Activated CD4-positive, alpha-beta memory T cell treated with anti-CD3 and anti-CD28 coated beads, Interleukin-2, amount 10 ng/mL, durations not matched to agents 7 days and 5 days (primary cell): ENCODE measurements at regions not wholly inside any gene's neighbourhood (a gene's known extent, or its start where the extent isn't known, plus 50 kb on each side); places are given as distances from the start of the nearest gene placed in this dataset.
"Not testable (repeated sequence)": the region's sequence is repeated elsewhere in the genome, so short reads cannot be mapped to it uniquely, and the experiment has no call there.

Experiments
- CTCF ChIA-PET: fragments of 350-600 bp; sonication (Branson Sonifier 250); formaldehyde crosslinking; loops from one replicate; lab custom pipeline; 2021; ENCODE audit warnings: antibody characterized with exemption, inconsistent platforms; lab: Charles Lee
- POLR2A ChIA-PET: fragments of 350-600 bp; sonication (Branson Sonifier 250); formaldehyde crosslinking; loops from one replicate; lab custom pipeline; 2021; ENCODE audit warnings: antibody characterized with exemption; lab: Charles Lee
- DNase-seq: peaks from one replicate; pipeline ENCODE4 v3.0.0-alpha.2; 2020
- H3K27ac Mint-ChIP-seq: one replicate; pipeline ENCODE4 v1.8.0; 2021; ENCODE audit warnings: mild to moderate bottlenecking, mixed read lengths
- H3K27me3 Mint-ChIP-seq: one replicate; pipeline ENCODE4 v1.8.0; 2021; ENCODE audit warnings: mixed read lengths
- H3K36me3 Mint-ChIP-seq: one replicate; pipeline ENCODE4 v1.8.0; 2021; ENCODE audit warnings: low read depth, mixed read lengths
- H3K4me1 Mint-ChIP-seq: one replicate; pipeline ENCODE4 v1.8.0; 2021; ENCODE audit warnings: mixed read lengths
- H3K4me3 Mint-ChIP-seq: one replicate; pipeline ENCODE4 v1.8.0; 2021; ENCODE audit warnings: mild to moderate bottlenecking, mixed read lengths
- H3K9me3 Mint-ChIP-seq: one replicate; pipeline ENCODE4 v1.8.0; 2021; ENCODE audit warnings: mixed read lengths

DNA sequence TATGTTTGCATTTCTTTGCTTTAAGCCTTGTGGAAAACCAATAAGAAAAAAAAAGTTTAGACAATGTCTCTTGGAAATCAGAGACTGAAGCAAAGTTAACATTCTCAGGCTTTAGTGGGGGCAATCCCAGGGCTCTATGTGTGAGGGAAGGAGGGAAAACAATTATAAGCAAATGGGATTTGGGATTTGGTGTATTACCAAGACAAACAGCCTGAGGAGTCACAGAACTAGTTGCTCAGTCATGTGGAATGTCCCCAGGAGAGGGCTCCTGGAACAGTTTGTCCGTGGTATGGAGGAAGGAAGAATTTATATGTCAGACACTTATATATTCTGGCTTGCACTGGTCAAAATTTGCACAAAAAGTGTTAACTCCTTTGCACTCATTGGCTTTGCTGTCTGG is 562.9 kb upstream of the TPK1 start:
- Mint-ChIP-seq H3K4me3 (no peak overlapping the region), H3K27me3 (no peaks in the 10 kb centered on the region), H3K27ac (no peak overlapping the region), H3K9me3 (peaks cover 3% of the 10 kb centered on the region), H3K36me3 (no peaks in the 10 kb centered on the region), H3K4me1 (no peaks in the 10 kb centered on the region)
- ChIA-PET CTCF (no interaction called here), POLR2A (no interaction called here)
- no peak for DNase-seq

DNA sequence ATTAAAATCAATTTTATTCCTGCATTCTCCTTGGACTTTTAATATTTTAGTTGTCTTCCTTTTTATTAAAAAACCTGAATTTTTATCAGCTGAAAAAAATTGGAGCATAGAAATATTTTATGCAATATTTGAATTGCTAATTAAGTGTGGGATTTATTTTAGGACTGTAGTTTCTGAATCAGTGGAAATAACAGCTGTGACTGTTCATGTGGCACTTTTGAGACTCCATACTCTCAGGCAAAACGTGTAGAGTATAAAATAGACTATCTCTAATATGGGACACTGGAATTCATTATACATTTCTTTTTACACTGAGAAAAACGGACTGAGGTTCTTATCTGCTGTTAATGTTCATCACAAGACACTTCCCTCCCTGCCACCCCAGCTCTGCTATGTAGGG is 558.3 kb upstream of the TPK1 start:
- Mint-ChIP-seq H3K27ac (no peak overlapping the region), H3K4me3 (no peak overlapping the region), H3K9me3 (peaks cover 3% of the 10 kb centered on the region), H3K27me3 (no peaks in the 10 kb centered on the region), H3K36me3 (no peaks in the 10 kb centered on the region), H3K4me1 (no peaks in the 10 kb centered on the region)
- ChIA-PET CTCF (no interaction called here), POLR2A (no interaction called here)
- DNase-seq, result no peak

DNA sequence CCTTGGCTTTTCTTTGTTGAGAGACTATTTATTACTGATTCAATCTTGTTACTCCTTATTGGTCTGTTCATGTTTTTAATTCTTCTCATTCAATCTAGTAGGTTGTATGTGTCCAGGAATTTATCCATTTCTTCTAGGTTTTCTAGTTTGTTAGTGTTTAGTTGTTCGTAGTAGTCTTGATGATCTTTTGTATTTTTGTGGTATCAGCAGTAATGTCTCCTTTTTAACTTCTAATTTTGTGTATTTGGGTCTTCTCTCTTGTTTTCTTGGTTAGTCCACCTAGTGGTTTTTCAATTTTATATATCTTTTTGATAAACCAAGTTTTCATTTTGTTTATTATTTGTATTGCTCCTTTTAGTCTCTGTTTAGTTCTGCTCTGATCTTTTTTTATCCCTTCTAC is 546.9 kb upstream of the TPK1 start:
- Mint-ChIP-seq H3K36me3 (no peaks in the 10 kb centered on the region), H3K27ac (no peak overlapping the region), H3K4me3 (no peak overlapping the region), H3K4me1 (no peaks in the 10 kb centered on the region), H3K9me3 (peaks cover 10% of the 10 kb centered on the region), H3K27me3 (no peaks in the 10 kb centered on the region)
- CTCF ChIA-PET, result no interaction called here
- DNase-seq, result no peak
- POLR2A ChIA-PET, result no interaction called here

DNA sequence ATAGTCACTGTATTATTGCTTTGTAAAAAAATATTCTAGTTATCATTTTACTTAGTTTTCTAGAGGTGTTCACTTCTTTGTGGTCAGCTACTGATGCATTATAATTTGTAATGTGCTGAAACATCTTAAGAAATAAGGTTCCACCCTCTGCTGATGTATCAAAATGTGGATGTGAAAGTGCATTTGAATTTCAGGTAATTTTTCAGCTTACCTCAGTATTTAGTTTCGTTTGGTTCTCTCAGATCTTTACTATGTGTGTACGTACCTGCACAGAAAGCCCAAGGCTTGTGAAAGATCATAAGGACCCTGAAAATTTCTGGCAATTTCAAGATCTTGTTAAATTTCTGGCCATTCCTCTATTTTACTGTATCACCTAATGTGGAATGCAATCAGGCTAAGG is 542.3 kb upstream of the TPK1 start:
- Mint-ChIP-seq H3K9me3 (no peaks in the 10 kb centered on the region), H3K4me1 (no peaks in the 10 kb centered on the region), H3K27me3 (no peaks in the 10 kb centered on the region), H3K4me3 (no peak overlapping the region), H3K27ac (no peak overlapping the region), H3K36me3 (no peaks in the 10 kb centered on the region)
- ChIA-PET CTCF (no interaction called here), POLR2A (no interaction called here)
- no peak for DNase-seq

DNA sequence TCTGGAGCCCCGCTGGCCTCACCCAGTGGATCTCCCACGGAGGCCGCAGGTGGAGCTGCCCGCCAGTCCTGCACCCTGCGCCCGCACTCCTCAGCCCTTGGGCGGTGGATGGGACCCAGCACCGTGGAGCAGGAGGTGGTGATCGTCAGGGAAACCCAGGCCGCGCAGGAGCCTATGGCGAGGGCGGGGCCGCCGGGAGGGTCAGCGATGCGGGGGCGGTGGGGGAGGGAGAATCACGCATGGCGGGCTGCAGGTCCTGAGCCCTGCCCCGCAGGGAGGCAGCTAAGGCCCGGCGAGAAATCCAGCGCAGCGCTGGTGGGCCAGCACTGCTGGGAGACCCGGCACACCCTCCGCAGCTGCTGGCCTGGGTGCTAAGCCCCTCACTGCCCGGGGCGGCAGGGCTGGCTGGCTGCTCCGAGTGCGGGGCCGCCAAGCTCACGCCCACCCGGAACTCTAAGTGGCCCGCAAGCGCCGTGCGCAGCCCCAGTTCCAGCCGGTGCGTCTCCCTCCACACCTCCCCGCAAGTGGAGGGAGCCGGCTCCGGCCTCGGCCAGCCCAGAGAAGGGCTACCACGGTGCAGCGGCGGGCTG is 524.8 kb upstream of the TPK1 start:
- H3K36me3 Mint-ChIP-seq, result no peaks in the 10 kb centered on the region
- ChIA-PET POLR2A (no interaction called here), CTCF (no interaction called here)
- H3K27ac Mint-ChIP-seq, result no peak overlapping the region
- H3K4me3 Mint-ChIP-seq, result no peak overlapping the region
- no peaks in the 10 kb centered on the region for H3K4me1 Mint-ChIP-seq
- no peak for DNase-seq
- no peaks in the 10 kb centered on the region for H3K27me3 Mint-ChIP-seq
- peaks cover 12% of the 10 kb centered on the region for H3K9me3 Mint-ChIP-seq

DNA sequence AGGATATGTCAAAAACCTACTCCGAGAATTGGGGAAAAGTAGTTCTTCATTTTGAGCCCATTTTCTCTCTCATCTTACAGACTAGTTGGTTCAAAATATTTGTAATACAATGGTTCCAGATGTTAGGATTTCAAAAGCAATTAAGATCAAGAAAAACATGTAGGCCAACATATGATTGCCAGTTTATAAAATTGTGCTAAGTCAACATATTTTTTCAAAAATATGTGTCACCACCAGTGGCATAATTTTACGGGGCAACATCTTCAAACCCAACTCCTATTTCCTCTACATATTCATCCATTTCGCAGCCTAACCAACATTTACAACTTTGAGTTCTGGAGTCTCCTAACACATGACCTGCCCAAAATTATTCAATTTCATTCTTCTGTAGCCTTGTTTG is 514.5 kb upstream of the TPK1 start:
- ChIA-PET CTCF (no interaction called here), POLR2A (no interaction called here)
- no peak overlapping the region for H3K4me3 Mint-ChIP-seq

DNA sequence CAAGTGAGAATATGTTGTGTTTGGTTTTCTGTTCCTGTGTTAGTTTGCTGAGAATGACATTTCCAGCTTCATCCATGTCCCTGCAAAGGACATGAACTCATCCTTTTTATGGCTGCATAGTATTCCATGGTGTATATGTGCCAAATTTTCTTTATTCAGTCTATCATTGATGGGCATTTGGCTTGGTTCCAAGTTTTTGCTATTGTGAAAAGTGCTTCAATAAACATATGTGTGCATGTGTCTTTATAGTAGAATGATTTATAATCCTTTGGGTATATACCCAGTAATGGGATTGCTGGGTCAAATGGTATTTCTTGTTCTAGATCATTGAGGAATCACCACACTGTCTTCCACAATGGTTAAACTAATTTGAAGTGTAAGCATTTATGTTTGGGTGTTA is 513.6 kb upstream of the TPK1 start:
- not testable (repeated sequence) for H3K4me1 Mint-ChIP-seq, DNase-seq

More for the DNA sequence above, 514.5 kb upstream of the TPK1 start:
- peaks cover 6% of the 10 kb centered on the region for H3K9me3 Mint-ChIP-seq
- no peaks in the 10 kb centered on the region for H3K36me3 Mint-ChIP-seq
- H3K27ac Mint-ChIP-seq, result no peak overlapping the region
- H3K27me3 Mint-ChIP-seq, result no peaks in the 10 kb centered on the region
- no peaks in the 10 kb centered on the region for H3K4me1 Mint-ChIP-seq
- no peak for DNase-seq

DNA sequence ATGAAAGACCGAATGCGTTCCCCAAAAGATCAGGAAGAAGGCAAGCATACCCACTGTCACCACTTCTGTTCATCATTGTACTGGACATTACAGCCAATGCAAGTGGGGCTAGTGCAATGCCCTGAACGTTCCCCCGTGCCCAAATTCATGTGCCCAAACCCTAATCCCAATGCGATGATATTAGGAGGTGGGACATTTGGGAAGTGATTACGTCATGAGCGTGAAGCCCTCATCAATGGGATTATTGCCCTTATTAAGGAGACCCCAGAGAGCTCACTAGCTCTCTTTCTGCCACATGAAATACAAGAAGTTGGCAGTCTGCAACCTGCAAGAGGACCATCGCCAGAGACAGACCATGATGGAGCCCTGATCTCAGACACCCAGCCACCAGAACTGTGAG is 511.4 kb upstream of the TPK1 start:
- H3K27me3 Mint-ChIP-seq, result no peaks in the 10 kb centered on the region
- H3K4me1 Mint-ChIP-seq, result no peaks in the 10 kb centered on the region
- no peak overlapping the region for H3K4me3 Mint-ChIP-seq
- CTCF ChIA-PET, result no interaction called here
- DNase-seq, result no peak
- peaks cover 6% of the 10 kb centered on the region for H3K9me3 Mint-ChIP-seq
- POLR2A ChIA-PET, result no interaction called here
- no peak overlapping the region for H3K27ac Mint-ChIP-seq
- no peaks in the 10 kb centered on the region for H3K36me3 Mint-ChIP-seq

More for the DNA sequence above, 513.6 kb upstream of the TPK1 start:
- CTCF ChIA-PET, H3K9me3 Mint-ChIP-seq, H3K27me3 Mint-ChIP-seq, H3K27ac Mint-ChIP-seq, POLR2A ChIA-PET, H3K36me3 Mint-ChIP-seq, H3K4me3 Mint-ChIP-seq: not testable (repeated sequence)

DNA sequence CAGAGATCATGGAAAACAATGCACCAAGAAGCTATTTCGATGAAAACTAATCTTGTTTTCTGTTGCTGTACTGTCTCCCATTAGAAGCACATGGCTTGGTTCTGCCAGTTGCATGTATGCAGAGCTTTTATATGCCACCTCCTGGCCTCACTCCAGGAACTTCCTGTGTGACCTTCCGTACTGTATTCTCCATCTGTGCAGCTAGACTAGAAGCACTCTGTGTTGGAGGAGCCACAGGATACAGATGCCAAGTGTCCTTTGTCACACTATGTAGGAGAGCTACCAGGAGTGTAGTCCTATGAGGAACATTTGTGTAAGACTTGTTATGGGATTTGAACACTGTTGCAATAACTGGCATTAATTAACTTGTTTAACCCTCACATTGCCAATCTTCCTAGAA is 503.5 kb upstream of the TPK1 start:
- Mint-ChIP-seq H3K9me3 (peaks cover 19% of the 10 kb centered on the region), H3K4me3 (no peak overlapping the region), H3K4me1 (no peaks in the 10 kb centered on the region), H3K27me3 (no peaks in the 10 kb centered on the region), H3K27ac (no peak overlapping the region), H3K36me3 (no peaks in the 10 kb centered on the region)
- DNase-seq, result no peak
- CTCF ChIA-PET, result no interaction called here
- POLR2A ChIA-PET, result no interaction called here

DNA sequence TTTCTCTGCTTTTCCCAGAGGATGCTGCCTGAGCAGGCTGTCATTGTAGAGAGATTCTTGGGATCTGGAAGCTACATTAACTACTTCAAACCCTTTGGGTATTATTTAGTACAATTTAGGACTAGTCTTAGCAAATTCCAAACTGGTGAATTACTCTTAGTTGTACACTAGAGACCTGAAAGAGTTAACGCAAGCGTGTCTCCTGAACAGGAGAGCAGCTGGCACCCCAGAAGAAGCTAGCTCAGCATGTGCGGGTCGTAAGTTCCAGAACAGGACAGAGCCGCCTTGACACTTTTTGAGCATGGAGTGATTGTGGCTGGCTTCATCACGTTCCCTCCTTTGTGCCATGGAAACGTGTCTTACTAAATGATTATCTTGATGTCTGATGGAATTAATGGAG is 495.7 kb upstream of the TPK1 start:
- ChIA-PET POLR2A (no interaction called here), CTCF (no interaction called here)
- Mint-ChIP-seq H3K4me1 (no peaks in the 10 kb centered on the region), H3K27ac (no peak overlapping the region), H3K27me3 (no peaks in the 10 kb centered on the region), H3K36me3 (no peaks in the 10 kb centered on the region), H3K9me3 (peaks cover 6% of the 10 kb centered on the region), H3K4me3 (no peak overlapping the region)
- DNase-seq, result no peak

DNA sequence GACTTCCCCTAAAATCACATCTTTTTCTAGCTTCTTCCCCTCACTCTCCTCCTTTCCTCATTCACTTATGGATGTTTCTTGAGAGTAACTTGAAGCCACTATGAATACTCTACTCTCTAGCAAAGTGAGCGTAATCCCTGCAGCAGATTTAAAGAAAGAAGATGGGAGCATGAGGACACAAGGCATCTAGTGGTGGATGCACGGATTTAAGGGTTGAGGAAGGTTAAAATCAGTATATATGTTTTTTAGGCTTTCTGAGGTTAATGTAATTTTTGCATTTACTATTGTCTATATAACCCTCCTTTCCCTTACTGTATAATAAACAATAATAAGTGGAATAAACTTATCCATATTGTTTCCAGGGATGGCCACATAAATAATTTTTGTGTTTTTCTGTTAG is 495.2 kb upstream of the TPK1 start:
- no peaks in the 10 kb centered on the region for H3K36me3 Mint-ChIP-seq
- ChIA-PET POLR2A (no interaction called here), CTCF (no interaction called here)
- no peak overlapping the region for H3K4me3 Mint-ChIP-seq
- H3K27me3 Mint-ChIP-seq, result no peaks in the 10 kb centered on the region
- no peak for DNase-seq
- no peaks in the 10 kb centered on the region for H3K4me1 Mint-ChIP-seq
- H3K27ac Mint-ChIP-seq, result no peak overlapping the region
- H3K9me3 Mint-ChIP-seq, result peaks cover 6% of the 10 kb centered on the region

DNA sequence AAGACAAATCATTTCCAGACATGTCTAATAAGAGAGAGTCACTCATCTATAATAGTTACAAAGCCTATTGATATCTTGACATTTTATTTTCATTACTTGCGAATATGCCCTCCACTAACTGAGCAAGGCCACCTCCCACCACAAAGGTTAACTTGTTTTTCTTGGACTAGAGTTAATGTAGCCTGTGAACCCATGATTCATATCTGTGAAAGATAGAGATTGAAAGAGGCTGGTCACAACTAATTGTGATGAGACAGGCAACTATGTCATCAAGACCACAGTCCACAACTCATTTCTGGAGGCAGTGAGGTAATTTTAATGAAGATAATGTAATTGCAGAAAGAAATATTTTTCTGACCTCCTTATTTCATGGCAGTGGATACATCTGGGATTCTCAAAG is 491.8 kb upstream of the TPK1 start:
- no peak for DNase-seq
- no peaks in the 10 kb centered on the region for H3K36me3 Mint-ChIP-seq
- ChIA-PET CTCF (no interaction called here), POLR2A (no interaction called here)
- H3K27me3 Mint-ChIP-seq, result no peaks in the 10 kb centered on the region
- no peak overlapping the region for H3K4me3 Mint-ChIP-seq
- peaks cover 3% of the 10 kb centered on the region for H3K9me3 Mint-ChIP-seq
- H3K27ac Mint-ChIP-seq, result no peak overlapping the region
- no peaks in the 10 kb centered on the region for H3K4me1 Mint-ChIP-seq

DNA sequence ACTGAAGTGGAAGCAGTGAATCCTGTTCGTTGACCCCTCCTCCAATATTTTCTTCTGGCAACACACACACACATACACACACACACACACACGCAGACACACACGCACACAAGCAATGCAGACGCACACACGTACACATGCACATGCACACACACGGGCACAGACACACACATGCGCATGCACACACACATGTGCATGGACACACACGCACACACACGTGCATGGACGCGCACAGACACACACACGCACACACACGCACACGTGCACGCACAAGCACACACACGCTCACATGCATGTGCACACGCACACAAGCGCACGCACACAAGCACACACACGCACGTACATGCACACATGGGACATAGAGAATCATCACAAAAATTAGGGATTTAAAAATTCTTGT is 488.2 kb upstream of the TPK1 start:
- ChIA-PET CTCF (no interaction called here), POLR2A (no interaction called here)
- no peak overlapping the region for H3K4me3 Mint-ChIP-seq
- no peaks in the 10 kb centered on the region for H3K4me1 Mint-ChIP-seq
- no peak overlapping the region for H3K27ac Mint-ChIP-seq
- no peak for DNase-seq
- no peaks in the 10 kb centered on the region for H3K27me3 Mint-ChIP-seq
- H3K36me3 Mint-ChIP-seq, result no peaks in the 10 kb centered on the region
- H3K9me3 Mint-ChIP-seq, result peaks cover 3% of the 10 kb centered on the region

DNA sequence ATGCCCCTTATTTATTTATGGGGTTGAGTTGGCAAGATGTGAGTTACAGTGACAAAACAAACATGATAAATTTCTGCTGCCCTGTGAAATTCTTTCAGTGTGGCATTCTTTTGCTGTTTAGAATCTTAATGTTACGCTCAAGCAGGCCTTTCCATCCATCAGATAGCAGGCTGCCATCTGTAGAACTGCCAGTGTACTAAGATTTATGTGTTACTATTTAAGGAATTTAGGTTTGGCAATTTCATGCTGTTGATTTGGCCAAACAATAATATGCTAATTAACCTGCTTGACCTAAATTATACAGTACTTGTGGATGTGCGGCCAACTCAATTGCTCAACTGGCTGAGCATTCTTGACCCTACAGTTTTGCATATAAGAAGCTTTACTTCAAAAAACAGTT is 477.7 kb upstream of the TPK1 start:
- Mint-ChIP-seq H3K4me3 (no peak overlapping the region), H3K4me1 (no peaks in the 10 kb centered on the region), H3K27me3 (no peaks in the 10 kb centered on the region), H3K9me3 (no peaks in the 10 kb centered on the region), H3K27ac (no peak overlapping the region), H3K36me3 (no peaks in the 10 kb centered on the region)
- POLR2A ChIA-PET, result interaction anchor here (0.6 kb wide), 1 partner anchor 32 kb away, joined by 3 read pairs; no protein-coding TSS in a partner anchor
- DNase-seq, result no peak
- CTCF ChIA-PET, result no interaction called here
